Thoracic aorta (tissue), 2 donors: ENCODE measurements at regions not wholly inside any gene's neighbourhood (a gene's known extent, or its start where the extent isn't known, plus 50 kb on each side); places are given as distances from the start of the nearest gene placed in this dataset.

Experiments used
- ATAC-seq: fragments of 150-250 bp; one replicate; pipeline ENCODE4 v1.8.0; 2017; ENCODE audit warnings: low read depth; ENCODE audit not compliant: insufficient number of reproducible peaks, low FRiP score
- DNase-seq: peaks from one replicate; pipeline ENCODE4 v3.0.0-alpha.2; 2020; ENCODE audit warnings: low spot score
- H3K27ac ChIP-seq, 2 donors: fragments of 200-600 bp; sonication (generic); 1 replicate in 1 of 2; 2 replicates in 1 of 2; pipeline ENCODE4 v1.5.1; 2016; ENCODE audit warnings: mild to moderate bottlenecking in 2 of 2, moderate library complexity in 2 of 2
- H3K27me3 ChIP-seq: fragments of 200-600 bp; sonication (generic); replicated peaks from 2 replicates; pipeline ENCODE4 v1.6.0; 2016; ENCODE audit warnings: mild to moderate bottlenecking; ENCODE audit not compliant: insufficient read depth
- H3K36me3 ChIP-seq: fragments of 200-600 bp; sonication (generic); one replicate; pipeline ENCODE4 v1.5.1; 2016
- H3K4me1 ChIP-seq, 2 donors: fragments of 200-600 bp; sonication (generic); 1 replicate in 1 of 2; 2 replicates in 1 of 2; pipeline versions ENCODE4 v1.5.1 to v1.6.0; 2016; ENCODE audit warnings: low read depth in 2 of 2, mild to moderate bottlenecking in 1 of 2; ENCODE audit not compliant: control insufficient read depth in 1 of 2
- H3K4me3 ChIP-seq: fragments of 200-600 bp; sonication (generic); 2 replicates; pipeline ENCODE4 v1.5.1; 2016; ENCODE audit warnings: mild to moderate bottlenecking
- H3K9me3 ChIP-seq: fragments of 200-600 bp; sonication (generic); 2 replicates; pipeline ENCODE4 v1.5.1; 2016
- TF ChIP-seq, protein P1 (sequence below): fragments of 200-600 bp; sonication (generic); IDR thresholded peaks from one replicate; pipeline ENCODE4 v1.5.1; 2019; ENCODE audit warnings: antibody characterized with exemption

DNA sequence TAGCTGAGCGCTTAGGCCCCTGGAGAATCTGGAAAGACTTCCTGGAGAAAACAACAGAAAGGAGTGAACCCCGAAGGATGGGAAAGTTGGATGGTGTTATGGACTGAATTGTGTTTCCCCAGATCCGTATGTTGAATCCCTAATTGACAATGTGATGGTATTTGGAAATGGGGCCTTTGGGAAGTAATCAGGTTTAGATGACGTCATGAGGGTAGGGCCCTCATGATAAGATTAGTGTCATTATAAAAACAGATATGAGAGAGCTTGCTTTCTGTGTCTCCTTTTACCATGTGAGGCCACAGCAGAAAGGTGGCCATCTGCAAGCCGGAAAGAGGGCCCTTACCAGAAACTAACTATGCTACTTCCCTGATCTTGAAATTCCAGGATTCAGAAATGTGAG lies 159.5 kb downstream of the QDPR start:
- ATAC-seq (no peak), DNase-seq (no peak)
- TF ChIP-seq, protein P1, sequence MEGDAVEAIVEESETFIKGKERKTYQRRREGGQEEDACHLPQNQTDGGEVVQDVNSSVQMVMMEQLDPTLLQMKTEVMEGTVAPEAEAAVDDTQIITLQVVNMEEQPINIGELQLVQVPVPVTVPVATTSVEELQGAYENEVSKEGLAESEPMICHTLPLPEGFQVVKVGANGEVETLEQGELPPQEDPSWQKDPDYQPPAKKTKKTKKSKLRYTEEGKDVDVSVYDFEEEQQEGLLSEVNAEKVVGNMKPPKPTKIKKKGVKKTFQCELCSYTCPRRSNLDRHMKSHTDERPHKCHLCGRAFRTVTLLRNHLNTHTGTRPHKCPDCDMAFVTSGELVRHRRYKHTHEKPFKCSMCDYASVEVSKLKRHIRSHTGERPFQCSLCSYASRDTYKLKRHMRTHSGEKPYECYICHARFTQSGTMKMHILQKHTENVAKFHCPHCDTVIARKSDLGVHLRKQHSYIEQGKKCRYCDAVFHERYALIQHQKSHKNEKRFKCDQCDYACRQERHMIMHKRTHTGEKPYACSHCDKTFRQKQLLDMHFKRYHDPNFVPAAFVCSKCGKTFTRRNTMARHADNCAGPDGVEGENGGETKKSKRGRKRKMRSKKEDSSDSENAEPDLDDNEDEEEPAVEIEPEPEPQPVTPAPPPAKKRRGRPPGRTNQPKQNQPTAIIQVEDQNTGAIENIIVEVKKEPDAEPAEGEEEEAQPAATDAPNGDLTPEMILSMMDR: no peak

GRCh38 chr4:17347445-17347844 lies 164.4 kb downstream of the QDPR start:
- Histone ChIP-seq H3K9me3 (no peaks in the 10 kb centered on the region), H3K4me1 (no peaks in the 10 kb centered on the region), H3K4me3 (no peak overlapping the region), H3K27ac (no peak overlapping the region), H3K36me3 (no peaks in the 10 kb centered on the region), H3K27me3 (no peaks in the 10 kb centered on the region)
- DNase-seq: no peak
- TF ChIP-seq, protein P1: peak; percentile 27
- ATAC-seq: no peak

More for the DNA sequence above, 159.5 kb downstream of the QDPR start:
- Histone ChIP-seq H3K9me3 (no peaks in the 10 kb centered on the region), H3K4me1 (no peaks in the 10 kb centered on the region), H3K27me3 (no peaks in the 10 kb centered on the region), H3K4me3 (no peak overlapping the region), H3K36me3 (no peaks in the 10 kb centered on the region), H3K27ac (no peak overlapping the region)

- Histone ChIP-seq H3K36me3 (no peaks in the 10 kb centered on the region), H3K4me3 (no peak overlapping the region), H3K27me3 (no peaks in the 10 kb centered on the region), H3K4me1 (no peaks in the 10 kb centered on the region), H3K27ac (no peak overlapping the region), H3K9me3 (no peaks in the 10 kb centered on the region)
- TF ChIP-seq, protein P1: no peak
- ATAC-seq (no peak), DNase-seq (no peak)
These were observed 172.5 kb downstream of the QDPR start for GRCh38 chr4:17339376-17339775.

DNA sequence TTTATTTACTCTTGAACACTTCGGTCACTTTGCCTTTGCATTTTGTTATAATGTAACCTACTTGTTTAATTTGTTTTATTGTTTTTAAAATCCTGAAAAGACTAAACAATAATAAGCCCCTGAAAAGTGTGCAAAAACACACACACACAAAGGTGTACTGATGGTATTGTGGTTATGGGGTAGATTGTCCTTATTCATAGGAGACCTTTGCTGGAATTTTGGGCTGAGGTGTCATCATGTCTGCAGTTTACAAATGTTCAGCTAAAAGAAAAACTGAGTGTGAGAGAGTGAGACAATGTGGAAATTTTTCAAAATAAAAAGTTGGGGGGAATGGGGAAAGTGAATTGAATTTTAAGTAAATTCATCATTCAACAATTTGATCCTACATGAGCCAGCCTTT lies 174.9 kb downstream of the QDPR start:
- no peak overlapping the region for H3K4me3 ChIP-seq
- H3K9me3 ChIP-seq: no peaks in the 10 kb centered on the region
- DNase-seq: no peak
- ATAC-seq: no peak
- H3K27ac ChIP-seq: no peak overlapping the region
- H3K36me3 ChIP-seq: no peaks in the 10 kb centered on the region
- no peaks in the 10 kb centered on the region for H3K4me1 ChIP-seq
- TF ChIP-seq, protein P1: no peak
- no peaks in the 10 kb centered on the region for H3K27me3 ChIP-seq

DNA sequence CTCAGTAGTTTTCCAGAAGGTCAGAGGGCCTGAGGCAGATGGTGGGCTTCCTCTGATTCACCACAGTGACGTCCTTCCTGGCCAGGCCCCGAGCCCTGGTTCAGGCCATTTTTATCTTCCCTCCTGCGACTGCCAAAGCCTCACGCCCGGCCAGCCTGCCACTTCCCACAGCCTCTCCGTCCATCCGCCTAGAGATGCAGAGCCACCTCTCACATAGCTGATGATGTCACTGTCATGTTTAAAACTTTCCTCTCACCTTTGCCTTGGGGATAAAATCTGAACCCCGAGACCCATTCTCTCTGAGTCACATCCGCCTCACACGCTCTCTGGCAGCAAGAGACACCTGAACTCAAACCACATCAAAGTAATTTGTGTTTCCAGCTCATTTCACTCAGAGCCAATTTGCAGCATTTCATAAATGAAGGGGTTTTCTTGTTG lies 175.3 kb downstream of the QDPR start:
- DNase-seq: no peak
- Histone ChIP-seq H3K9me3 (no peaks in the 10 kb centered on the region), H3K4me3 (no peak overlapping the region), H3K36me3 (no peaks in the 10 kb centered on the region), H3K27me3 (no peaks in the 10 kb centered on the region), H3K4me1 (no peaks in the 10 kb centered on the region), H3K27ac (no peak overlapping the region)
- TF ChIP-seq, protein P1: no peak
- ATAC-seq: no peak
